GM12878 (cell line): ENCODE measurements at regions not wholly inside any gene's neighbourhood (a gene's known extent, or its start where the extent isn't known, plus 50 kb on each side); places are given as distances from the start of the nearest gene placed in this dataset.

Experiments used
- ATAC-seq: fragments of 200-7000 bp; cut with Tn5 transposase; 3 replicates; pipeline ENCODE4 v1.9.1; 2020; ENCODE audit warnings: mild to moderate bottlenecking, moderate library complexity
- BruUV-seq: library from RNA; stranded (reverse); fragments of 400-500 nt; replicated peaks from 2 replicates; lab custom pipeline; 2021; lab: Mats Ljungman, UMichigan
- CTCF ChIA-PET: fragments of 300-600 bp; sonication (Branson Sonifier 250); formaldehyde crosslinking; extraction: SDS; loops from one replicate; lab custom pipeline; 2021; ENCODE audit warnings: inconsistent platforms; lab: Yijun Ruan, JAX
- POLR2A ChIA-PET: fragments of 350-600 bp; formaldehyde crosslinking; extraction: SDS; loops from one replicate; lab custom pipeline; 2021; ENCODE audit warnings: inconsistent platforms; lab: Charles Lee
- RAD21 ChIA-PET: fragments of 300-600 bp; sonication (Branson Sonifier 250); formaldehyde crosslinking; loops from one replicate; lab custom pipeline; 2023; ENCODE audit warnings: antibody characterized with exemption; ENCODE audit not compliant: unreplicated experiment; lab: Charles Lee
- SMC1A ChIA-PET: fragments of 300-600 bp; sonication (Branson Sonifier 250); formaldehyde crosslinking; loops from one replicate; lab custom pipeline; 2023; ENCODE audit not compliant: unreplicated experiment, uncharacterized antibody; lab: Charles Lee
- DNase-seq: peaks from one replicate; pipeline ENCODE4 v3.0.0-alpha.2; 2011; ENCODE audit warnings: low read depth, low spot score
- FAIRE-seq: peaks from 3 replicates; lab custom pipeline; 2011; peaks lifted over from hg19 to GRCh38; lab: Jason Lieb, UNC
- H2AFZ ChIP-seq: 2 replicates; pipeline ENCODE4 v1.6.0; 2011; ENCODE audit warnings: low read depth, low read length, control low read depth; ENCODE audit not compliant: control insufficient read depth
- H3K27ac ChIP-seq: 2 replicates; pipeline ENCODE4 v1.5.1; 2011; ENCODE audit warnings: control low read depth; ENCODE audit not compliant: control insufficient read depth, insufficient read depth
- H3K27me3 ChIP-seq, 2 experiments: replicated peaks in 1 of 2; 2 replicates each; pipeline versions ENCODE4 v1.6.0 to v1.6.1; 2011; ENCODE audit warnings: low read length in 1 of 2; ENCODE audit not compliant: control insufficient read depth in 2 of 2, insufficient read depth in 2 of 2
- H3K36me3 ChIP-seq, 2 experiments: 2 replicates each; pipeline ENCODE4 v1.5.1; 2011; ENCODE audit warnings: low read length in 1 of 2; ENCODE audit not compliant: control insufficient read depth in 2 of 2, insufficient read depth in 2 of 2
- H3K4me1 ChIP-seq: 2 replicates; pipeline ENCODE4 v1.6.1; 2011; ENCODE audit warnings: mild to moderate bottlenecking, low read length, moderate library complexity, mixed read lengths; ENCODE audit not compliant: control insufficient read depth, insufficient read depth
- H3K4me2 ChIP-seq: 2 replicates; pipeline ENCODE4 v1.6.0; 2011; ENCODE audit warnings: control low read depth; ENCODE audit not compliant: control insufficient read depth, insufficient read depth
- H3K4me3 ChIP-seq: fragments of 200-600 bp; sonication (generic); 2 replicates; pipeline ENCODE4 v1.5.1; 2016
- H3K79me2 ChIP-seq: 2 replicates; pipeline ENCODE4 v1.6.0; 2011; ENCODE audit warnings: low read length; ENCODE audit not compliant: control insufficient read depth, insufficient read depth
- H3K9ac ChIP-seq: 2 replicates; pipeline ENCODE4 v1.8.0; 2011; ENCODE audit warnings: low read length, control low read depth, mixed read lengths; ENCODE audit not compliant: control insufficient read depth, insufficient read depth
- H3K9me3 ChIP-seq: replicated peaks from 3 replicates; pipeline ENCODE4 v1.5.1; 2011; ENCODE audit warnings: mild to moderate bottlenecking, low read length; ENCODE audit not compliant: control insufficient read depth, insufficient read depth
- H4K20me1 ChIP-seq: 2 replicates; pipeline ENCODE4 v1.6.0; 2011; ENCODE audit not compliant: control insufficient read depth, insufficient read depth
- CHD4 ChIP-seq: fragments of 200-600 bp; sonication (generic); IDR thresholded peaks from 2 replicates; pipeline ENCODE4 v1.6.1; 2016; ENCODE audit warnings: mild to moderate bottlenecking
- E4F1 ChIP-seq: fragments of 450-650 bp; IDR thresholded peaks from 2 replicates; pipeline ENCODE4 v1.6.1; 2018; ENCODE audit warnings: borderline replicate concordance, mild to moderate bottlenecking; ENCODE audit not compliant: partially characterized antibody
- ESRRA ChIP-seq: IDR thresholded peaks from 2 replicates; pipeline ENCODE4 v1.6.1; 2012; ENCODE audit warnings: mild to moderate bottlenecking, low read length, improper control_type of control experiment
- FOS ChIP-seq: IDR thresholded peaks from 3 replicates; pipeline ENCODE4 v1.6.1; 2011; ENCODE audit warnings: borderline replicate concordance; ENCODE audit not compliant: insufficient read length; ENCODE audit errors: extremely low read depth
- NR2F1 ChIP-seq: fragments of 450-650 bp; conservative IDR thresholded peaks from 2 replicates; pipeline ENCODE4 v1.6.1; 2017; ENCODE audit warnings: mild to moderate bottlenecking
- RB1 ChIP-seq: fragments of 450-650 bp; formaldehyde crosslinking; IDR thresholded peaks from 2 replicates; pipeline ENCODE4 v1.6.1; 2017; ENCODE audit warnings: mild to moderate bottlenecking, borderline replicate concordance
- SIX5 ChIP-seq: IDR thresholded peaks from 2 replicates; pipeline ENCODE4 v1.6.1; 2011; ENCODE audit warnings: mild to moderate bottlenecking, low read depth, low read length, moderate library complexity; ENCODE audit not compliant: severe bottlenecking
- SMAD1 ChIP-seq: fragments of 450-650 bp; IDR thresholded peaks from 2 replicates; pipeline ENCODE4 v1.6.1; 2018; ENCODE audit warnings: mild to moderate bottlenecking, low read depth; ENCODE audit not compliant: partially characterized antibody
- SMARCA5 ChIP-seq: fragments of 450-650 bp; IDR thresholded peaks from 2 replicates; pipeline ENCODE4 v1.6.1; 2017; ENCODE audit warnings: mild to moderate bottlenecking
- SUPT20H ChIP-seq: IDR thresholded peaks from 2 replicates; pipeline ENCODE4 v1.6.1; 2011; ENCODE audit warnings: low read depth, mild to moderate bottlenecking, low read length, moderate library complexity, borderline replicate concordance; ENCODE audit not compliant: control insufficient read depth
- USF2 ChIP-seq: IDR thresholded peaks from 2 replicates; pipeline ENCODE4 v1.6.1; 2011; ENCODE audit warnings: low read depth, low read length, improper control_type of control experiment, borderline replicate concordance
- WGBS: methylation state at CpG from one replicate; pipeline ENCODE4 v1.1.6; 2016; ENCODE audit warnings: low lambda C conversion rate; ENCODE audit not compliant: insufficient replicate concordance, insufficient coverage; ENCODE audit errors: missing lambda C conversion rate; 5-methylcytosine and 5-hydroxymethylcytosine counted together
- in situ Hi-C: fragments of 300-500 bp; cut with MboI; formaldehyde crosslinking; loops from 9 replicates; pipeline ENCODE4 v1.14.3; 2018; ENCODE audit warnings: mixed read lengths
- intact Hi-C: fragments of 100-400 bp; cut with micrococcal nuclease; formaldehyde crosslinking; loops from one replicate; pipeline ENCODE4 v1.14.2; 2022; ENCODE audit not compliant: unreplicated experiment
- TF ChIP-seq, protein P1 (sequence below): fragments of 450-650 bp; IDR thresholded peaks from 2 replicates; pipeline ENCODE4 v1.6.1; 2016; ENCODE audit warnings: mild to moderate bottlenecking, moderate library complexity, borderline replicate concordance
- TF ChIP-seq, protein P2 (sequence below): IDR thresholded peaks from 2 replicates; pipeline ENCODE4 v1.6.1; 2012; ENCODE audit warnings: low read depth, low read length, improper control_type of control experiment

- TF ChIP-seq, protein P1, sequence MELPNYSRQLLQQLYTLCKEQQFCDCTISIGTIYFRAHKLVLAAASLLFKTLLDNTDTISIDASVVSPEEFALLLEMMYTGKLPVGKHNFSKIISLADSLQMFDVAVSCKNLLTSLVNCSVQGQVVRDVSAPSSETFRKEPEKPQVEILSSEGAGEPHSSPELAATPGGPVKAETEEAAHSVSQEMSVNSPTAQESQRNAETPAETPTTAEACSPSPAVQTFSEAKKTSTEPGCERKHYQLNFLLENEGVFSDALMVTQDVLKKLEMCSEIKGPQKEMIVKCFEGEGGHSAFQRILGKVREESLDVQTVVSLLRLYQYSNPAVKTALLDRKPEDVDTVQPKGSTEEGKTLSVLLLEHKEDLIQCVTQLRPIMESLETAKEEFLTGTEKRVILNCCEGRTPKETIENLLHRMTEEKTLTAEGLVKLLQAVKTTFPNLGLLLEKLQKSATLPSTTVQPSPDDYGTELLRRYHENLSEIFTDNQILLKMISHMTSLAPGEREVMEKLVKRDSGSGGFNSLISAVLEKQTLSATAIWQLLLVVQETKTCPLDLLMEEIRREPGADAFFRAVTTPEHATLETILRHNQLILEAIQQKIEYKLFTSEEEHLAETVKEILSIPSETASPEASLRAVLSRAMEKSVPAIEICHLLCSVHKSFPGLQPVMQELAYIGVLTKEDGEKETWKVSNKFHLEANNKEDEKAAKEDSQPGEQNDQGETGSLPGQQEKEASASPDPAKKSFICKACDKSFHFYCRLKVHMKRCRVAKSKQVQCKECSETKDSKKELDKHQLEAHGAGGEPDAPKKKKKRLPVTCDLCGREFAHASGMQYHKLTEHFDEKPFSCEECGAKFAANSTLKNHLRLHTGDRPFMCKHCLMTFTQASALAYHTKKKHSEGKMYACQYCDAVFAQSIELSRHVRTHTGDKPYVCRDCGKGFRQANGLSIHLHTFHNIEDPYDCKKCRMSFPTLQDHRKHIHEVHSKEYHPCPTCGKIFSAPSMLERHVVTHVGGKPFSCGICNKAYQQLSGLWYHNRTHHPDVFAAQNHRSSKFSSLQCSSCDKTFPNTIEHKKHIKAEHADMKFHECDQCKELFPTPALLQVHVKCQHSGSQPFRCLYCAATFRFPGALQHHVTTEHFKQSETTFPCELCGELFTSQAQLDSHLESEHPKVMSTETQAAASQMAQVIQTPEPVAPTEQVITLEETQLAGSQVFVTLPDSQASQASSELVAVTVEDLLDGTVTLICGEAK: no peak
- no peak for TF ChIP-seq FOS
- no peak for TF ChIP-seq NR2F1
- no peak for TF ChIP-seq USF2
These were observed 80.8 kb upstream of the BZW1 start (continued) for GRCh38 chr2:200730960-200731359.

DNA sequence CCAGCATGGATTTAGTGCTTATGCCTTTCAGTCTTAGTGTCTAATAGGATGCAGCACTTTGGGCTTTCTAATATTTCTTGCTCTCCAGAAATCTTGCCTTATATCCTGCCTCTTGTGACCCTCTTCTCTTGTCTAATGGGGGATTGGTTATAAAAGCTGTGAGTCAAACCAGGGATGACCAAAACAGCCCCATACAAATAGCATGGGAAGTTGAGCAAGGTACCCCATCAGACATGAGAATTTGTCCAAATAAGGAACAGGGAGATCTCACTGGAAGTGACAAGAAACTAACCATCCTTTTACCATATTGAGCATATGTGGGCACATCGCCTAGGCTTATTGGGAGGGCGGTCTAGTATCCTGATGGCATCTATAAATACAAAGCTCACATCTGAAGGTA is 78.8 kb upstream of the BZW1 start:
- H3K27ac ChIP-seq: no peak overlapping the region
- DNase-seq: no peak
- no peak overlapping the region for H3K4me2 ChIP-seq
- ChIA-PET POLR2A (interaction anchor here (0.5 kb wide), 1 partner anchor 54 kb away, joined by 4 read pairs; no protein-coding TSS in a partner anchor), SMC1A (interaction anchor here (0.9 to 1.8 kb wide), 4 partner anchors 21 to 246 kb away, joined by 3 to 5 read pairs (median 4); no protein-coding TSS in a partner anchor), RAD21 (no interaction called here), CTCF (interaction anchor here (0.9 to 1.5 kb wide), 2 partner anchors 248 to 753 kb away, joined by 3 to 4 read pairs; no protein-coding TSS in a partner anchor)
- 55% methylated on average over 2 of the region's 2 CpGs for WGBS
- BruUV-seq: no TSS peak
- no peak overlapping the region for H2AFZ ChIP-seq
- H3K79me2 ChIP-seq: no peaks in the 10 kb centered on the region
- no peaks in the 10 kb centered on the region for H4K20me1 ChIP-seq
- peaks cover 0 to 3% of the 10 kb centered on the region in 2 experiments; a peak in 2 of 4 replicates for H3K27me3 ChIP-seq
- no peaks in the 10 kb centered on the region for H3K4me1 ChIP-seq
- intact Hi-C loops (no loop called here), in situ Hi-C loops (no loop called here)
- no peak overlapping the region for H3K9ac ChIP-seq
- no peaks in the 10 kb centered on the region for H3K36me3 ChIP-seq
- no peak overlapping the region for H3K4me3 ChIP-seq
- no peak for ATAC-seq
- no peak for FAIRE-seq
- H3K9me3 ChIP-seq: no peaks in the 10 kb centered on the region
- TF ChIP-seq RB1 (no peak), SUPT20H (no peak), SMARCA5 (no peak), SIX5 (no peak), CHD4 (no peak), SMAD1 (no peak), ESRRA (no peak), USF2 (no peak), E4F1 (no peak)
- TF ChIP-seq, protein P2, sequence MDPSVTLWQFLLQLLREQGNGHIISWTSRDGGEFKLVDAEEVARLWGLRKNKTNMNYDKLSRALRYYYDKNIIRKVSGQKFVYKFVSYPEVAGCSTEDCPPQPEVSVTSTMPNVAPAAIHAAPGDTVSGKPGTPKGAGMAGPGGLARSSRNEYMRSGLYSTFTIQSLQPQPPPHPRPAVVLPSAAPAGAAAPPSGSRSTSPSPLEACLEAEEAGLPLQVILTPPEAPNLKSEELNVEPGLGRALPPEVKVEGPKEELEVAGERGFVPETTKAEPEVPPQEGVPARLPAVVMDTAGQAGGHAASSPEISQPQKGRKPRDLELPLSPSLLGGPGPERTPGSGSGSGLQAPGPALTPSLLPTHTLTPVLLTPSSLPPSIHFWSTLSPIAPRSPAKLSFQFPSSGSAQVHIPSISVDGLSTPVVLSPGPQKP: no peak
